ENCODE measurements at regions not wholly inside any gene's neighbourhood (a gene's known extent, or its start where the extent isn't known, plus 50 kb on each side); places are given as distances from the start of the nearest gene placed in this dataset.

DNA sequence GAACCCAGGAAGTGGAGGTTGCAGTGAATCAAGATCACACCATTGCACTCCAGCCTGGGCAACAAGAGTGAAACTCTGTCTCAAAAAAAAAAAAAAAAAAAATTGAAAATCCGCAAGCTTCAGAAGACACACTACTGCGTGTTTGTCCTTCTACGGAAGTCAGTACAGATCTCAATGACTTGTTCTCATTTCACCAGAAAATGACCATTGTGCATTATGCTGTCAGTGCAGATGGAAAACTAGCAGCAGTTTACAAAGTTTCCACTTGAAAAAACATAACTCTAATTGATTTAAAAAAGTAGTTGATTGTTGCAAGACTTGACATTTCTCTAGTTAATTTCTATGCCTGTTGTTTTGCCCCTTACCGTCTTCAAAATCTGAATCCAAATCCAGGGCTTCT is 298.0 kb upstream of the DMRT1 start:
- H2BK5ac ChIP-seq (ENCODE audit: low read length) = no peak overlapping the region
- H3K9ac ChIP-seq (ENCODE audit: low read depth, low read length, poor library complexity) = no peak overlapping the region
- H4K91ac ChIP-seq (ENCODE audit: low read depth, low read length, poor library complexity) = no peak overlapping the region
- H3K4me2 ChIP-seq (ENCODE audit: insufficient read depth, low read length, poor library complexity, severe bottlenecking) = no peak overlapping the region
- H3K18ac ChIP-seq (ENCODE audit: low read length) = no peak overlapping the region
- H4K8ac ChIP-seq (ENCODE audit: low read depth, low read length) = no peak overlapping the region
- peaks cover 0 to 14% of the 10 kb centered on the region in 2 donors for H3K9me3 ChIP-seq (replicated peaks in 1 of 2; ENCODE audit: control insufficient read depth in 2 of 2, insufficient read depth in 1 of 2, low read depth in 1 of 2, low read length in 2 of 2)
- H3K27ac ChIP-seq (replicated peaks; ENCODE audit: low read length) = no peak overlapping the region
- no peak for DNase-seq (ENCODE audit: low spot score)
- no peak overlapping the region for H2AFZ ChIP-seq (ENCODE audit: low read length)
- no peak overlapping the region for H3K4ac ChIP-seq (ENCODE audit: low read length)
- H3K4me3 ChIP-seq (ENCODE audit: low read length in 2 of 2) = no peak overlapping the region
- no peak overlapping the region for H2AK5ac ChIP-seq (ENCODE audit: low read depth, low read length)
- no peak overlapping the region for H3K23ac ChIP-seq (ENCODE audit: low read depth, low read length, poor library complexity)
- H3K14ac ChIP-seq (ENCODE audit: low read length) = no peak overlapping the region
- H2BK15ac ChIP-seq (ENCODE audit: low read length) = no peak overlapping the region
- no peak overlapping the region for H2BK120ac ChIP-seq (ENCODE audit: low read depth, low read length)
- peaks cover 4 to 5% of the 10 kb centered on the region in 2 donors for H3K4me1 ChIP-seq (ENCODE audit: control insufficient read depth in 2 of 2, insufficient read depth in 1 of 2, low read depth in 1 of 2, low read length in 2 of 2)
- H2BK12ac ChIP-seq (ENCODE audit: low read length) = no peak overlapping the region
- H3K36me3 ChIP-seq (replicated peaks in 1 of 2; ENCODE audit: control insufficient read depth in 2 of 2, insufficient read depth in 2 of 2, low read length in 2 of 2) = no peaks in the 10 kb centered on the region
- WGBS, 2 donors (ENCODE audit: extremely low coverage in 2 of 2, insufficient read length in 2 of 2, insufficient replicate concordance in 1 of 2) = no CpG with 5 or more reads among the region's 4 CpGs
- peaks cover 0 to 4% (median 0%) of the 10 kb centered on the region in 3 experiments for H3K27me3 ChIP-seq (ENCODE audit: control insufficient read depth in 3 of 3, insufficient read depth in 3 of 3, low read depth in 1 of 3, low read length in 3 of 3)
- H3K79me1 ChIP-seq (ENCODE audit: low read depth, low read length) = peaks cover 3% of the 10 kb centered on the region

DNA sequence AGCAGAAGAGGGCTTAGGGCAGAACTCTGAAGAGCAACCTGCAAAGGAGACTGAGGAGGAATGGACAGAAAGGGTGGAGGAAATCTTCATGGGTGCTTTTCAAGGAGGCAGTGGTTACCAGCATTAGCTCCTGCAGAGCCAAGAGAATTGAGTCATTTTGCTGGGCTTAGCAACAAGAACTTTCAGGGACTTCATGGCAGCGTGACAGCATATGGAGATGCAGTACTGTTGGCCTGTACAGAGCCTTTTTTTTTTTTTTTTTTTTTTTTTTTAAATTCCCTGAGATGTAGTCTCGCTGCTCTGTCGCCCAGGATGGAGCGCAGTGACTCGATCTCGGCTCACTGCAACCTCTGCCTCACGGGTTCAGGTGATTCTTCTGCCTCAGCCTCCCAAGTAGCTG is 296.0 kb upstream of the DMRT1 start:
- DNase-seq (ENCODE audit: low spot score) = no peak
- Histone ChIP-seq H2BK15ac (ENCODE audit: low read length) (no peak overlapping the region), H3K4me3 (ENCODE audit: low read length in 2 of 2) (no peak overlapping the region), H2BK12ac (ENCODE audit: low read length) (no peak overlapping the region), H3K79me1 (ENCODE audit: low read depth, low read length) (peaks cover 1% of the 10 kb centered on the region), H2BK5ac (ENCODE audit: low read length) (no peak overlapping the region), H2AFZ (ENCODE audit: low read length) (no peak overlapping the region), H3K14ac (ENCODE audit: low read length) (no peak overlapping the region), H3K9me3 (replicated peaks in 1 of 2; ENCODE audit: control insufficient read depth in 2 of 2, insufficient read depth in 1 of 2, low read depth in 1 of 2, low read length in 2 of 2) (peaks cover 0 to 2% of the 10 kb centered on the region in 2 donors), H3K4me2 (ENCODE audit: insufficient read depth, low read length, poor library complexity, severe bottlenecking) (no peak overlapping the region), H3K27ac (replicated peaks; ENCODE audit: low read length) (no peak overlapping the region), H3K23ac (ENCODE audit: low read depth, low read length, poor library complexity) (no peak overlapping the region), H3K27me3 (ENCODE audit: control insufficient read depth in 3 of 3, insufficient read depth in 3 of 3, low read depth in 1 of 3, low read length in 3 of 3) (peaks cover 0 to 4% (median 0%) of the 10 kb centered on the region in 3 experiments), H2AK5ac (ENCODE audit: low read depth, low read length) (no peak overlapping the region), H3K9ac (ENCODE audit: low read depth, low read length, poor library complexity) (no peak overlapping the region), H4K8ac (ENCODE audit: low read depth, low read length) (no peak overlapping the region), H3K4me1 (ENCODE audit: control insufficient read depth in 2 of 2, insufficient read depth in 1 of 2, low read depth in 1 of 2, low read length in 2 of 2) (peaks cover 4 to 7% of the 10 kb centered on the region in 2 donors), H3K4ac (ENCODE audit: low read length) (no peak overlapping the region), H4K91ac (ENCODE audit: low read depth, low read length, poor library complexity) (no peak overlapping the region), H3K36me3 (replicated peaks in 1 of 2; ENCODE audit: control insufficient read depth in 2 of 2, insufficient read depth in 2 of 2, low read length in 2 of 2) (peaks cover 0 to 7% of the 10 kb centered on the region in 2 donors), H2BK120ac (ENCODE audit: low read depth, low read length) (no peak overlapping the region), H3K18ac (ENCODE audit: low read length) (no peak overlapping the region)
- WGBS, 2 donors (ENCODE audit: extremely low coverage in 2 of 2, insufficient read length in 2 of 2, insufficient replicate concordance in 1 of 2) = no CpG with 5 or more reads among the region's 7 CpGs

DNA sequence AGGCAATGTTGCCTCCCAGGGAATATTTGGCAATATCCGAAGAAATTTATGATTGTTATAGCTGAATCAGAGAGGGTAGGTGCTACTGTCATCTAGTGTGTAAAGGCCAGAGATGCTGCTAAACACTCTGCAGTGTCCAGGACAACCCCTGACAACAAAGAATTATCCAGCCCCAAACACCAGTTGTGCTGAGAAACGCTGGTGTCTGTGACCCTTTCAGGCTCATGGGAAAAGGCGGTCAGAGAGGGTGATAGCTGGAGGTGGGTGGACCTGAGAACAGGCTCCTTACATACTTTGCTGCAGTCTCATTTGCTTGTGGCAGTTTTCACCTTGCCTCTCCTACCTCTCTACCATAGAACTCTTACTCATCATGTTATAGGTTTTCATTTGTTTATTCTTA is 295.3 kb upstream of the DMRT1 start:
- H2BK15ac ChIP-seq (ENCODE audit: low read length) = no peak overlapping the region
- no peak overlapping the region for H4K91ac ChIP-seq (ENCODE audit: low read depth, low read length, poor library complexity)
- no peak overlapping the region for H2BK12ac ChIP-seq (ENCODE audit: low read length)
- H3K36me3 ChIP-seq (replicated peaks in 1 of 2; ENCODE audit: control insufficient read depth in 2 of 2, insufficient read depth in 2 of 2, low read length in 2 of 2) = peaks cover 0 to 7% of the 10 kb centered on the region in 2 donors
- H3K9ac ChIP-seq (ENCODE audit: low read depth, low read length, poor library complexity) = no peak overlapping the region
- H3K18ac ChIP-seq (ENCODE audit: low read length) = no peak overlapping the region
- no peak overlapping the region for H2AK5ac ChIP-seq (ENCODE audit: low read depth, low read length)
- H3K4me3 ChIP-seq (ENCODE audit: low read length in 2 of 2) = no peak overlapping the region
- no CpG with 5 or more reads among the region's 3 CpGs for WGBS, 2 donors (ENCODE audit: extremely low coverage in 2 of 2, insufficient read length in 2 of 2, insufficient replicate concordance in 1 of 2)
- H3K23ac ChIP-seq (ENCODE audit: low read depth, low read length, poor library complexity) = no peak overlapping the region
- peaks cover 4 to 7% of the 10 kb centered on the region in 2 donors for H3K4me1 ChIP-seq (ENCODE audit: control insufficient read depth in 2 of 2, insufficient read depth in 1 of 2, low read depth in 1 of 2, low read length in 2 of 2)
- peaks cover 0 to 2% of the 10 kb centered on the region in 2 donors for H3K9me3 ChIP-seq (replicated peaks in 1 of 2; ENCODE audit: control insufficient read depth in 2 of 2, insufficient read depth in 1 of 2, low read depth in 1 of 2, low read length in 2 of 2)
- no peak overlapping the region for H2BK5ac ChIP-seq (ENCODE audit: low read length)
- H3K27me3 ChIP-seq (ENCODE audit: control insufficient read depth in 3 of 3, insufficient read depth in 3 of 3, low read depth in 1 of 3, low read length in 3 of 3) = peaks cover 0 to 4% (median 0%) of the 10 kb centered on the region in 3 experiments
- no peak overlapping the region for H3K4me2 ChIP-seq (ENCODE audit: insufficient read depth, low read length, poor library complexity, severe bottlenecking)
- H3K14ac ChIP-seq (ENCODE audit: low read length) = no peak overlapping the region
- DNase-seq (ENCODE audit: low spot score) = no peak
- H4K8ac ChIP-seq (ENCODE audit: low read depth, low read length) = no peak overlapping the region
- no peak overlapping the region for H3K27ac ChIP-seq (replicated peaks; ENCODE audit: low read length)
- H3K79me1 ChIP-seq (ENCODE audit: low read depth, low read length) = peaks cover 1% of the 10 kb centered on the region
- H2BK120ac ChIP-seq (ENCODE audit: low read depth, low read length) = no peak overlapping the region
- no peak overlapping the region for H2AFZ ChIP-seq (ENCODE audit: low read length)
- H3K4ac ChIP-seq (ENCODE audit: low read length) = no peak overlapping the region

DNA sequence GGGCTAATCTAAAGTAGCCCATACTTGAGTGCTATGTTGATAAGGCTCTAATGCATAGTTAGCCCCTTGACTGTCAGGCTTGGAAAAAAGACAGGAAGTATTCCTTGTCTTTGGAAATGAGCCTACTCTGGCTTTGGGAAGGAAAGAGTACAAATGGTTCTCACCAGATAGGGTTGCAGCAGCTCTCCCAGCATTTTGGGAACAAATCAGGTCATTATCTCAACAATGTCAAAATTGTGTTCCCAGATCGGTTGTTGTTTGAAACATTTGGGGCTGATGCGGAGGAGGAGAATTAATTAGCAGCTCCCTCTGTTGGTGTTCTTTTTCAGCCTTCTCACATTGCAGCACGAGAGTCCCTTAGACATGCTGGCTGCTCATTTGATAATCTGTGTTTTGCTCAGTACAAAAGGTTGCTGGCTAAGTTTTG is 294.7 kb upstream of the DMRT1 start:
- Histone ChIP-seq H2BK15ac (ENCODE audit: low read length) (no peak overlapping the region), H3K18ac (ENCODE audit: low read length) (no peak overlapping the region), H2BK5ac (ENCODE audit: low read length) (no peak overlapping the region), H4K91ac (ENCODE audit: low read depth, low read length, poor library complexity) (no peak overlapping the region), H2AFZ (ENCODE audit: low read length) (peak overlapping the region; percentile 38), H3K27me3 (ENCODE audit: control insufficient read depth in 3 of 3, insufficient read depth in 3 of 3, low read depth in 1 of 3, low read length in 3 of 3) (peaks cover 0 to 4% (median 0%) of the 10 kb centered on the region in 3 experiments), H3K4me3 (ENCODE audit: low read length in 2 of 2) (no peak overlapping the region), H3K9ac (ENCODE audit: low read depth, low read length, poor library complexity) (no peak overlapping the region), H3K4me2 (ENCODE audit: insufficient read depth, low read length, poor library complexity, severe bottlenecking) (peak overlapping the region; percentile 34), H2AK5ac (ENCODE audit: low read depth, low read length) (no peak overlapping the region), H3K14ac (ENCODE audit: low read length) (no peak overlapping the region), H3K36me3 (replicated peaks in 1 of 2; ENCODE audit: control insufficient read depth in 2 of 2, insufficient read depth in 2 of 2, low read length in 2 of 2) (peaks cover 0 to 7% of the 10 kb centered on the region in 2 donors), H3K23ac (ENCODE audit: low read depth, low read length, poor library complexity) (no peak overlapping the region), H2BK12ac (ENCODE audit: low read length) (no peak overlapping the region), H3K9me3 (replicated peaks in 1 of 2; ENCODE audit: control insufficient read depth in 2 of 2, insufficient read depth in 1 of 2, low read depth in 1 of 2, low read length in 2 of 2) (peaks cover 0 to 2% of the 10 kb centered on the region in 2 donors), H3K79me1 (ENCODE audit: low read depth, low read length) (peaks cover 1% of the 10 kb centered on the region), H3K4me1 (ENCODE audit: control insufficient read depth in 2 of 2, insufficient read depth in 1 of 2, low read depth in 1 of 2, low read length in 2 of 2) (peaks cover 4 to 7% of the 10 kb centered on the region in 2 donors), H3K4ac (ENCODE audit: low read length) (no peak overlapping the region), H2BK120ac (ENCODE audit: low read depth, low read length) (no peak overlapping the region), H4K8ac (ENCODE audit: low read depth, low read length) (no peak overlapping the region), H3K27ac (replicated peaks; ENCODE audit: low read length) (no peak overlapping the region)
- no CpG with 5 or more reads among the region's 3 CpGs for WGBS, 2 donors (ENCODE audit: extremely low coverage in 2 of 2, insufficient read length in 2 of 2, insufficient replicate concordance in 1 of 2)
- peak; percentile 26 for DNase-seq (ENCODE audit: low spot score)

Measured in neuronal stem cell (in vitro differentiated cells).